Mucosa of descending colon (tissue), 3 donors: ENCODE measurements at regions not wholly inside any gene's neighbourhood (a gene's known extent, or its start where the extent isn't known, plus 50 kb on each side); places are given as distances from the start of the nearest gene placed in this dataset.

Experiments
- ATAC-seq: fragments of 200-7000 bp; cut with Tn5 transposase; one replicate; pipeline ENCODE4 v1.9.1; 2020; ENCODE audit warnings: mild to moderate bottlenecking, moderate library complexity
- DNase-seq, 3 donors: peaks; one replicate each; pipeline ENCODE4 v3.0.0-alpha.2; 2020
- H3K36me3 ChIP-seq: fragments of 200-600 bp; one replicate; pipeline ENCODE4 v1.8.0; 2021; ENCODE audit warnings: low read depth, mild to moderate bottlenecking
- H3K4me1 ChIP-seq: fragments of 200-600 bp; one replicate; pipeline ENCODE4 v1.8.0; 2021; ENCODE audit warnings: low read depth, mild to moderate bottlenecking
- H3K4me3 ChIP-seq: fragments of 200-600 bp; one replicate; pipeline ENCODE4 v1.8.0; 2021; ENCODE audit warnings: mild to moderate bottlenecking
- H3K9me3 ChIP-seq: fragments of 200-600 bp; one replicate; pipeline ENCODE4 v1.8.0; 2021; ENCODE audit warnings: mild to moderate bottlenecking
- intact Hi-C, 2 donors: fragments of 100-400 bp; cut with DNase I in 1 of 2; cut with micrococcal nuclease in 1 of 2; formaldehyde crosslinking; loops; one replicate each; pipeline versions ENCODE4 v1.11.0 to v1.11.1; 2022; cut with DNase I, micrococcal nuclease
- TF ChIP-seq, protein P1 (sequence below): fragments of 200-600 bp; IDR thresholded peaks from one replicate; pipeline ENCODE4 v1.8.0; 2022; ENCODE audit warnings: antibody characterized with exemption, mild to moderate bottlenecking
- donor health status: DM: no; HTN: no; CAD: no; lungs with moderate emphysema.
- donor health status: DM: no; HTN: no; CAD: no.
- donor health status: DM: no; HTN: yes; CAD: no.

GRCh38 chr1:118649369-118650106 lies 338.6 kb downstream of the TBX15 start:
- no peaks in the 10 kb centered on the region for H3K36me3 ChIP-seq
- no peaks in the 10 kb centered on the region for H3K9me3 ChIP-seq
- DNase-seq (no peak), ATAC-seq (no peak)
- no peak overlapping the region for H3K4me3 ChIP-seq
- TF ChIP-seq, protein P1, sequence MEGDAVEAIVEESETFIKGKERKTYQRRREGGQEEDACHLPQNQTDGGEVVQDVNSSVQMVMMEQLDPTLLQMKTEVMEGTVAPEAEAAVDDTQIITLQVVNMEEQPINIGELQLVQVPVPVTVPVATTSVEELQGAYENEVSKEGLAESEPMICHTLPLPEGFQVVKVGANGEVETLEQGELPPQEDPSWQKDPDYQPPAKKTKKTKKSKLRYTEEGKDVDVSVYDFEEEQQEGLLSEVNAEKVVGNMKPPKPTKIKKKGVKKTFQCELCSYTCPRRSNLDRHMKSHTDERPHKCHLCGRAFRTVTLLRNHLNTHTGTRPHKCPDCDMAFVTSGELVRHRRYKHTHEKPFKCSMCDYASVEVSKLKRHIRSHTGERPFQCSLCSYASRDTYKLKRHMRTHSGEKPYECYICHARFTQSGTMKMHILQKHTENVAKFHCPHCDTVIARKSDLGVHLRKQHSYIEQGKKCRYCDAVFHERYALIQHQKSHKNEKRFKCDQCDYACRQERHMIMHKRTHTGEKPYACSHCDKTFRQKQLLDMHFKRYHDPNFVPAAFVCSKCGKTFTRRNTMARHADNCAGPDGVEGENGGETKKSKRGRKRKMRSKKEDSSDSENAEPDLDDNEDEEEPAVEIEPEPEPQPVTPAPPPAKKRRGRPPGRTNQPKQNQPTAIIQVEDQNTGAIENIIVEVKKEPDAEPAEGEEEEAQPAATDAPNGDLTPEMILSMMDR, result no peak
- no peaks in the 10 kb centered on the region for H3K4me1 ChIP-seq
- intact Hi-C loops, result no loop called here

GRCh38 chr1:118636004-118636403 lies 352.1 kb downstream of the TBX15 start:
- Histone ChIP-seq H3K4me3 (no peak overlapping the region), H3K4me1 (no peaks in the 10 kb centered on the region), H3K9me3 (no peaks in the 10 kb centered on the region), H3K36me3 (no peaks in the 10 kb centered on the region)
- DNase-seq (no peak), ATAC-seq (no peak)
- intact Hi-C loops, result no loop called here
- TF ChIP-seq, protein P1, result no peak

DNA sequence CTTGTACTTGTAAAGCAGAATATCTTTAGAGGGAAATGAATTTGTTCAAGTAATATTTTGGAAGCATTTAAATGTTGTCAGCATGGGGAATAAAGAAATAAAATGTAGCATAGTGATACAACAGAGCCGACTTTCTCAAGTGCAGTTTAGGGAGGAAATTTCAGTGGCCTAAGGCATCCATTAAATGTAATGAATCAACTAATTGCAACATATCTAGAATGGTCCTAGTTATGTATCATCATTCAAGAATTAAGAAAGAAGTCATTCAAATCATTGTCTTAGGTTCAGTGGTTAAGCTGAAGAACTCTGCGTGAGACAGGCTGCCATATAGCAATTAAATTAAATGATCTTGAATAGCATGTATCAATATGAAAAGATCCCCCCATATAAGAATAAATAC lies 360.7 kb downstream of the TBX15 start:
- ATAC-seq, result no peak
- Histone ChIP-seq H3K36me3 (no peaks in the 10 kb centered on the region), H3K9me3 (no peaks in the 10 kb centered on the region), H3K4me3 (no peak overlapping the region), H3K4me1 (no peaks in the 10 kb centered on the region)
- intact Hi-C loops, result no loop called here
- DNase-seq, result no peak
- TF ChIP-seq, protein P1, result no peak

- no peaks in the 10 kb centered on the region for H3K9me3 ChIP-seq
- no peaks in the 10 kb centered on the region for H3K4me1 ChIP-seq
- ATAC-seq, result no peak
- TF ChIP-seq, protein P1, result no peak
- intact Hi-C loops, result no loop called here
- no peaks in the 10 kb centered on the region for H3K36me3 ChIP-seq
- H3K4me3 ChIP-seq, result no peak overlapping the region
- no peak for DNase-seq
These were observed 366.3 kb downstream of the TBX15 start for GRCh38 chr1:118621839-118622238.

GRCh38 chr1:118618618-118619340 lies 369.4 kb downstream of the TBX15 start:
- Histone ChIP-seq H3K4me3 (no peak overlapping the region), H3K36me3 (no peaks in the 10 kb centered on the region), H3K4me1 (no peaks in the 10 kb centered on the region), H3K9me3 (no peaks in the 10 kb centered on the region)
- DNase-seq (no peak), ATAC-seq (no peak)
- intact Hi-C loops, result no loop called here
- TF ChIP-seq, protein P1, result no peak
